Spleen (tissue), 11 donors: ENCODE measurements at regions not wholly inside any gene's neighbourhood (a gene's known extent, or its start where the extent isn't known, plus 50 kb on each side); places are given as distances from the start of the nearest gene placed in this dataset.
A peak's percentile ranks its signal among the peaks of the same experiment; 100 is the strongest.

Source experiments
- DNase-seq: peaks from one replicate; pipeline ENCODE4 v3.0.0-alpha.2; 2020
- H3K27ac ChIP-seq, 8 donors: fragments of 200-600 bp; sonication (generic) in 7 of 8; 1 replicate in 4 of 8; 2 replicates in 4 of 8; pipeline versions ENCODE4 v1.5.0 to v1.8.0; 2016 to 2021; ENCODE audit warnings: inconsistent platforms in 4 of 8, mild to moderate bottlenecking in 4 of 8, moderate library complexity in 1 of 8
- H3K27me3 ChIP-seq, 7 donors: fragments of 200-600 bp; sonication (generic) in 6 of 7; replicated peaks in 1 of 7; 1 replicate in 4 of 7; 2 replicates in 3 of 7; pipeline versions ENCODE4 v1.5.0 to v1.8.0; 2016 to 2021; ENCODE audit warnings: inconsistent platforms in 3 of 7, mild to moderate bottlenecking in 1 of 7
- H3K36me3 ChIP-seq, 6 donors: fragments of 200-600 bp; sonication (generic) in 5 of 6; 1 replicate in 4 of 6; 2 replicates in 2 of 6; pipeline versions ENCODE4 v1.5.0 to v1.8.0; 2016 to 2021; ENCODE audit warnings: inconsistent platforms in 2 of 6
- H3K4me1 ChIP-seq, 6 donors: fragments of 200-600 bp; sonication (generic) in 5 of 6; 1 replicate in 3 of 6; 2 replicates in 3 of 6; pipeline versions ENCODE4 v1.5.0 to v1.8.0; 2016 to 2021; ENCODE audit warnings: inconsistent platforms in 3 of 6
- H3K4me3 ChIP-seq, 8 donors: fragments of 200-600 bp; sonication (generic) in 7 of 8; 1 replicate in 4 of 8; 2 replicates in 4 of 8; pipeline versions ENCODE4 v1.5.0 to v1.8.0; 2016 to 2021; ENCODE audit warnings: inconsistent platforms in 4 of 8, mild to moderate bottlenecking in 4 of 8, moderate library complexity in 2 of 8
- H3K9me3 ChIP-seq, 8 donors: fragments of 200-600 bp; sonication (generic) in 7 of 8; 1 replicate in 4 of 8; 2 replicates in 4 of 8; pipeline versions ENCODE4 v1.5.0 to v1.8.0; 2016 to 2021; ENCODE audit warnings: inconsistent platforms in 4 of 8
- CTCF ChIP-seq, 11 experiments: fragments of 200-600 bp in 7 of 11; fragments of 450-650 bp in 4 of 11; sonication (generic) in 4 of 11; IDR thresholded peaks in 8 of 11; conservative IDR thresholded peaks in 3 of 11; 1 replicate in 7 of 11; 2 replicates in 4 of 11; pipeline versions ENCODE4 v1.4.0 to v1.8.0; 2016 to 2021; ENCODE audit warnings: antibody characterized with exemption in 11 of 11, inconsistent platforms in 4 of 11, mild to moderate bottlenecking in 1 of 11
- POLR2A ChIP-seq, 3 donors: fragments of 450-650 bp; IDR thresholded peaks; one replicate each; pipeline ENCODE4 v1.5.1; 2017; ENCODE audit warnings: antibody characterized with exemption in 3 of 3, mild to moderate bottlenecking in 1 of 3
- POLR2AphosphoS5 ChIP-seq, 3 donors: sonication (generic); formaldehyde crosslinking; IDR thresholded peaks; one replicate each; pipeline ENCODE4 v1.5.1; 2017; ENCODE audit warnings: antibody characterized with exemption in 3 of 3
- WGBS, 5 donors: extraction: QIAGEN DNeasy Blood & Tissue Kit in 3 of 5; methylation state at CpG; one replicate each; pipeline versions ENCODE4 v1.1.5 to v1.1.7; 2013 to 2018; 5-methylcytosine and 5-hydroxymethylcytosine counted together
- intact Hi-C: fragments of 100-400 bp; cut with DNase I; formaldehyde crosslinking; loops from one replicate; pipeline ENCODE4 v1.15.0; 2023; ENCODE audit warnings: low total_unique reads
- donor health status: healthy with polysubstance abuse.
- donor health status: DM: no; HTN: no; CAD: no; lungs with moderate emphysema.
- donor health status: DM: no; HTN: no; CAD: no.
- donor health status: Bipolar disorder and iron deficiency.
- donor health status: healthy.
- donor health status: DM: no; HTN: no; CAD: no.
- donor health status: DM: yes; HTN: yes; CAD: no.

- H3K4me3 ChIP-seq, result no peak overlapping the region
- TF ChIP-seq POLR2AphosphoS5 (IDR thresholded peaks at IDR 0.05) (no peak), POLR2A (IDR thresholded peaks at IDR 0.05) (no peak)
- 88 to 100% (median 93%) methylated on average over 2 of the region's 2 CpGs for WGBS, 5 donors
- DNase-seq, result no peak
- H3K27ac ChIP-seq, result peak overlapping the region in 2 of 8 donors; percentile 67 to 73
- no peaks in the 10 kb centered on the region for H3K36me3 ChIP-seq
- H3K9me3 ChIP-seq, result peaks cover 0 to 15% (median 2%) of the 10 kb centered on the region in 8 donors
- intact Hi-C loops, result loop anchor here (10.0 kb wide), 1 partner anchor 495 kb away; no protein-coding TSS in a partner anchor
- no peaks in the 10 kb centered on the region for H3K27me3 ChIP-seq
- peaks cover 0 to 8% (median 3%) of the 10 kb centered on the region in 6 donors for H3K4me1 ChIP-seq
Measured at GRCh38 chr14:55849833-55850232, 268.4 kb upstream of the PELI2 start.

DNA sequence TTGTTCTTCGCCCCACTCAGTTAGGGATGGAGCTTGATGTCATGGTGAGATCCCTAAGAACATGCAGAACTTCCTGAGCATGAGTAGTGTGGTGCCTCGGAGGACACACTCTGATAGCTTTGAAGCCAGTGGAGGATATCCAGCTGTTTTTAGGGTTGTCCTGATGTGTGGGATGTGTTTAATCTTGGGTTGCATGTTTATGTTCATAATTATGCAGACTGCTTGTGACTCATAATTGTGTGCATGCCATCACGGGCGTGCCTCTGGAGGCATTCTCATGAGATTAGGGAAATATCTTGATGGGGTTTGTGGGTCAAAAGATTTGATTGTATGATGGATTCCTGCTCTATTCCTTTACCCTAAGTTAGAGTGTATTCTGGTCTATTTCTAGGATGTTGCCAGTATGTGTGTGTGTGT is 267.4 kb upstream of the PELI2 start:
- no peak for DNase-seq
- peaks cover 0 to 7% (median 2%) of the 10 kb centered on the region in 8 donors for H3K9me3 ChIP-seq
- H3K4me1 ChIP-seq, result peaks cover 0 to 8% (median 3%) of the 10 kb centered on the region in 6 donors
- H3K27me3 ChIP-seq, result no peaks in the 10 kb centered on the region
- H3K36me3 ChIP-seq, result no peaks in the 10 kb centered on the region
- H3K27ac ChIP-seq, result peak overlapping the region in 5 of 8 donors; percentile 52 to 73 (median 69)
- TF ChIP-seq CTCF (IDR thresholded peaks at IDR 0.05 in 8 of 11, conservative IDR thresholded peaks at IDR 0.05 in 3 of 11) (no peak), POLR2AphosphoS5 (IDR thresholded peaks at IDR 0.05) (no peak), POLR2A (IDR thresholded peaks at IDR 0.05) (no peak)
- WGBS, 5 donors, result 67 to 75% (median 72%) methylated on average over 4 of the region's 4 CpGs
- intact Hi-C loops, result no loop called here
- H3K4me3 ChIP-seq, result no peak overlapping the region

DNA sequence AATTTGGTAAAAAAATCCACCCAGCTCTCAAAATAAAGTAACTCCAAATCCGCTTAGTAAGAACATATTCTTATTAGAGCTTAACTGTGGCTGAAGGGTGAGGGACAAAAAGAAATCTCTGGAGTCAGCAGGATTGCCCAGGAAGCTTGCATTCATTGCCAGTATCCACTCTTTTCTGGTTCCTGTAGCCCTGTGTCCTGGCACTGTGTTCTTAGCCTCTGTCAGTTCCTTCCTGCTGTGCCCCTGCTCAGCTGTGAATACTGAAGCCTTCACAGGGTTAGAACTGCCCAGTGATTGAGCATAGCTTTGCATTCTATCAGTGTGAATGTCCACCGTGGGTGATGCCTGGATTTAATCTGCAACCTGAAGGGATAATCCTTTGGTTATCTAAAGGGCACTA is 266.9 kb upstream of the PELI2 start:
- Histone ChIP-seq H3K27me3 (no peaks in the 10 kb centered on the region), H3K4me3 (no peak overlapping the region), H3K9me3 (peaks cover 0 to 7% (median under 1%) of the 10 kb centered on the region in 8 donors), H3K4me1 (peaks cover 0 to 8% (median 3%) of the 10 kb centered on the region in 6 donors), H3K27ac (peak overlapping the region in 7 of 8 donors; percentile 11 to 73 (median 67)), H3K36me3 (no peaks in the 10 kb centered on the region)
- 52 to 84% (median 77%) methylated on average over 2 of the region's 2 CpGs for WGBS, 5 donors
- intact Hi-C loops, result no loop called here
- DNase-seq, result no peak
- TF ChIP-seq CTCF (IDR thresholded peaks at IDR 0.05 in 8 of 11, conservative IDR thresholded peaks at IDR 0.05 in 3 of 11) (no peak), POLR2A (IDR thresholded peaks at IDR 0.05) (peak in 1 of 3 donors; percentile 9), POLR2AphosphoS5 (IDR thresholded peaks at IDR 0.05) (peak in 1 of 3 donors; percentile 77)

GRCh38 chr14:55851961-55852360 is 266.2 kb upstream of the PELI2 start:
- no peaks in the 10 kb centered on the region for H3K36me3 ChIP-seq
- 78 to 91% (median 84%) methylated on average over 2 of the region's 2 CpGs for WGBS, 5 donors
- DNase-seq, result no peak
- no peaks in the 10 kb centered on the region for H3K27me3 ChIP-seq
- intact Hi-C loops, result no loop called here
- no peak for TF ChIP-seq POLR2AphosphoS5 (IDR thresholded peaks at IDR 0.05)
- no peak for TF ChIP-seq POLR2A (IDR thresholded peaks at IDR 0.05)
- no peak for TF ChIP-seq CTCF (IDR thresholded peaks at IDR 0.05 in 8 of 11, conservative IDR thresholded peaks at IDR 0.05 in 3 of 11)
- peak overlapping the region in 6 of 8 donors; percentile 39 to 69 (median 56) for H3K27ac ChIP-seq
- H3K4me1 ChIP-seq, result peaks cover 0 to 8% (median 3%) of the 10 kb centered on the region in 6 donors
- no peak overlapping the region for H3K4me3 ChIP-seq
- peaks cover 0 to 7% (median 0%) of the 10 kb centered on the region in 8 donors for H3K9me3 ChIP-seq
